WTC11 (cell line): ENCODE measurements at regions not wholly inside any gene's neighbourhood (a gene's known extent, or its start where the extent isn't known, plus 50 kb on each side); places are given as distances from the start of the nearest gene placed in this dataset.

Source experiments
- MAX ChIP-seq: sonication (generic); formaldehyde crosslinking; IDR thresholded peaks from 2 replicates; pipeline ENCODE4 v1.8.0; 2022; ENCODE audit warnings: mild to moderate bottlenecking, missing genetic modification reagents
- NR3C1 ChIP-seq: sonication (generic); formaldehyde crosslinking; conservative IDR thresholded peaks from 2 replicates; pipeline ENCODE4 v1.8.1; 2023; ENCODE audit warnings: low read depth, mild to moderate bottlenecking, missing genetic modification reagents
- RORB ChIP-seq: fragments of 250-450 bp; sonication (Bioruptor Pico); IDR thresholded peaks from 2 replicates; pipeline ENCODE4 v1.9.0; 2021; ENCODE audit warnings: mild to moderate bottlenecking
- TF ChIP-seq, protein P1 (sequence below): fragments of 200-600 bp; IDR thresholded peaks from 2 replicates; pipeline ENCODE4 v1.8.0; 2022; ENCODE audit warnings: antibody characterized with exemption

- TF ChIP-seq RORB (CRISPR knock-in tag) (no peak), MAX (no peak), NR3C1 (CRISPR knock-in tag) (no peak)
- TF ChIP-seq, protein P1, sequence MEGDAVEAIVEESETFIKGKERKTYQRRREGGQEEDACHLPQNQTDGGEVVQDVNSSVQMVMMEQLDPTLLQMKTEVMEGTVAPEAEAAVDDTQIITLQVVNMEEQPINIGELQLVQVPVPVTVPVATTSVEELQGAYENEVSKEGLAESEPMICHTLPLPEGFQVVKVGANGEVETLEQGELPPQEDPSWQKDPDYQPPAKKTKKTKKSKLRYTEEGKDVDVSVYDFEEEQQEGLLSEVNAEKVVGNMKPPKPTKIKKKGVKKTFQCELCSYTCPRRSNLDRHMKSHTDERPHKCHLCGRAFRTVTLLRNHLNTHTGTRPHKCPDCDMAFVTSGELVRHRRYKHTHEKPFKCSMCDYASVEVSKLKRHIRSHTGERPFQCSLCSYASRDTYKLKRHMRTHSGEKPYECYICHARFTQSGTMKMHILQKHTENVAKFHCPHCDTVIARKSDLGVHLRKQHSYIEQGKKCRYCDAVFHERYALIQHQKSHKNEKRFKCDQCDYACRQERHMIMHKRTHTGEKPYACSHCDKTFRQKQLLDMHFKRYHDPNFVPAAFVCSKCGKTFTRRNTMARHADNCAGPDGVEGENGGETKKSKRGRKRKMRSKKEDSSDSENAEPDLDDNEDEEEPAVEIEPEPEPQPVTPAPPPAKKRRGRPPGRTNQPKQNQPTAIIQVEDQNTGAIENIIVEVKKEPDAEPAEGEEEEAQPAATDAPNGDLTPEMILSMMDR, result no peak
These were observed 83.3 kb downstream of the TMCO5A start for GRCh38 chr15:38017721-38018120.
